HuH-7.5 (cell line): ENCODE measurements at regions not wholly inside any gene's neighbourhood (a gene's known extent, or its start where the extent isn't known, plus 50 kb on each side); places are given as distances from the start of the nearest gene placed in this dataset.

ENCODE experiments used
- DNase-seq: peaks from one replicate; pipeline ENCODE4 v3.0.0; 2011; ENCODE audit warnings: low spot score

DNA sequence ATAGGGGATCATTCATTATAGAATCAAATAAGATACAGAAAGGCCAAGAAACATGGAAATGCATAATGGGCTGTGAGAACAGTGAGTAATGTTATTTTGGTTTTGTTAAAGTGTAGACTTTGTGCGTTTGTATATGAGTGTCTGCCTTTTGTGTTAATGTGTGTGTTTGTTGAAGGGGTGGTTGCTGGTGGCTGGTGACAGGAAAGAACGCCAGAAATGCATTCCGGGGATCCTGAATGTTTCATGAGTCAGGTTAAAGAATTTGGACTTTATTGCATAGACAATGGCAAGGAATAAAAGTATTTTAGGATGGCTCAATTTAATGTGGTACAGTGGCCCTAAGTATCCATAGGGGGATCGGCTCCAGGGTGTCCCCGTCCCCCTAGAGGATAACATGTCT lies 1228.9 kb downstream of the PCDH7 start:
- DNase-seq: no peak

GRCh38 chr4:31955346-31955745 lies 1235.2 kb downstream of the PCDH7 start:
- DNase-seq: no peak

DNA sequence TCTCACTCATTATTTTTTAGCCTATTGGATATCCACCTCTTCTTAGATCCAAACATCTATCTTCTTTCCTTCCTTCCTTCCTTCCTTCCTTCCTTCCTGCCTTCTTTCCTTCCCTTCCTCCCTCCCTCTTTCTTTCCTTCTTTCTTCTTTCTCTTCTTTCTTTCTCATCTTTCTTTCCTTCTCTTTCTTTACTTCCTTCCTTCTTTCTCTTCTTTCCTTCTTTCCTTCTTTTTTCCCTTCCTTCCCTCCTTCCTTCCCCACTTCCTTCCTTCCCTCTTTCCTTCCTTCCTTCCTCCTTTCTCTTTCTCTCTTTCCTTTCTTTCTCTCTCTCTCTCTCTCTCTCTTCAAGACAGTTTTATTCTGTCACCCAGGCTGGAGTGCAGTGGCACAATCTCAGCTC lies 1239.8 kb downstream of the PCDH7 start:
- DNase-seq: no peak

GRCh38 chr4:31964685-31965084 lies 1244.5 kb downstream of the PCDH7 start:
- no peak for DNase-seq

- DNase-seq: no peak
Measured at GRCh38 chr4:31968842-31969241, 1248.7 kb downstream of the PCDH7 start.

- no peak for DNase-seq
Measured at GRCh38 chr4:31974490-31975002, 1254.4 kb downstream of the PCDH7 start.

DNA sequence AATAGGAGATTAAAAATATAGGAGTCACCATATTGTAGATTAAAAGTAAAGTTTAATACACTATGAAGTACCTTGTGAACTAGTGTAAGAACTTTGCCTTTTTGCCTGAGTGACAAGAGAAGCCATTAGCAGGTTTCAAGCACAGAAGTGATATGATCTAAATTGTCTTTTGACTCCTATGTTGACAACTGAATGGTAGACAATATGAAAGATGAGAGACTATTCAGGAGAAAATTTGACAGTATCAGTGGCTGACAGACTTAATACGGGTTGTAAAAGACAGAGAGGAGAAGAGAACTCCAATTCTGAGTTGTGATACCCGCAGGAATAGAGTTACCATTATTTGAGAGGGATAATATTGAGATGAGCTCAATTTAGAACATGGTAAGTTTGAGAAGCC lies 1259.8 kb downstream of the PCDH7 start:
- DNase-seq: no peak

DNA sequence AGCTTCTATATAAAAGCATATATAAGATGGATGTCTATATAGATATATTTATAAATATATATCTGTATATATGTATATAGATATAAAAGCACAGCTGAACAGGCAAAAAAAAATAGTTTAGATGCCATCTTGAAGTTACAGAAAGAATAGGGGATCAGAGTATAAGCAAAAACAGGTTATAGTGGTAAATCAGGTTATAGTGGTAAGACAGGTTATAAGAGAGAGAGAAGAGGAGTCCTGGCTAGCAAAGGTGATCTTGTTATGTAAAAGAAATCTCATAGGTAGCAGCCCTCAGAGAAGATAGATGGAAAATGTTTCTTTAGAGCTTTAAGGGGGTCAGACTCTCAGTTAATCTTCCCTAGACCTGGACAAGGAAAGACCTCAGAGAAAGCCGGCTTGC lies 1263.1 kb downstream of the PCDH7 start:
- DNase-seq: no peak

DNA sequence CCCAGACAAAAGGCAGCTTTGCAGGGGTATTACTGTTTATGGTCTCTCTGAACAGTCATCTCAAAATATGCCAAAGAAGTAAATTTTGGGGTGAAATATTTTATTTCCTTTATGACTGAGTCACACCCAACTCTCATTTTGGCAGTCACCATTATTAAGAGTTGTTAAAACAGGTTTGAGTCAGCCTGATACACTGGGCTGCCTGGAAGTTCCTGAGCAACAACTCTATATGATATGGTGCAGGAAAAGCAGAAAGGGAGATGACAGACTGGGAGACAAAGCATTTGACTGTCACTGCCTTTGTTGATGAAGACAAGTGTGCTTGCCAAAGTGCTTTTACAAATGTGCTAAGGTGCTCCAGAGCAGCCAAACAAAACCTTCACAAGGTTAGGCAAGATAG lies 1263.5 kb downstream of the PCDH7 start:
- no peak for DNase-seq

DNA sequence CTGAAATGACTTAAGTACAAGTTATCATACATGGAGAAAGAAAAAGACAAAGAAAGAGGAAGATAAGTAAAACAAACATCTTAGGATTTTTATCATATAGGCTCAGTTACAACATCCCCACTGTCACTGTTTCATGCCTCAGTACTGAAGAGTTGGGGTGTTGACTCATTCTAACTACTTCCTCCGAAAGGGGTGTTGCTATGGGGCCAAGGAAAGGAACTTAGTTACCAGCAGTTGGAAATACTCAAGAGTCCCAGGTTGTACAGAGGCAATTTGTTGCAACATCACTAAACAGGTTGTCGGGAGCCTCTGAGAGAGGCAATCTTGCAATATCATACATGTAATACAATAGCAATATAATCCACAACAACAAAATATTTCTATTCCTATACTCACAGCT lies 1264.7 kb downstream of the PCDH7 start:
- DNase-seq: no peak

GRCh38 chr4:31995943-31996901 lies 1276.1 kb downstream of the PCDH7 start:
- DNase-seq: no peak

GRCh38 chr4:31998807-31999206 lies 1278.6 kb downstream of the PCDH7 start:
- DNase-seq: no peak

- DNase-seq: no peak
Measured at GRCh38 chr4:31999848-32000247, 1279.7 kb downstream of the PCDH7 start.

- DNase-seq: no peak
Measured at GRCh38 chr4:32000846-32001488, 1280.8 kb downstream of the PCDH7 start.

- DNase-seq: no peak
Measured at GRCh38 chr4:32002037-32002747, 1282.0 kb downstream of the PCDH7 start.

DNA sequence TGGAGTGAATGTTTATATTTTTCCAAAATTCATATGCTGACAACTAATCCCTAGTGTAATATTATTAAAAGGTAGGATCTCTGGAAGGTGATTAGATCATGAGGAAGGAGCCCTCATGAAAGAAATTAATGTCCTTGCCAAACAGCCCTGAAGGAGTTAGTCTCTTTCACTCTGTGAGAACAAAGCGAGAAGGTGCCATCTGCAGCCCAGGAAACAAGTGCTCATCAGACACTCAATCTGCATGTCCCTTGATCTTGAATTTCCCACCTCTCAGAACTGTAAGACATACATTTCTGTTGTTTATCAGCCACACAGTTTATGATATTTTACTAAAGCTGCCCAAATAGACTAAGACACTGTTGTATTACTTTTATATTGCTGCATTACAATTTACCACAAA lies 1283.4 kb downstream of the PCDH7 start:
- no peak for DNase-seq

GRCh38 chr4:32010221-32010620 lies 1290.1 kb downstream of the PCDH7 start:
- DNase-seq: no peak

- no peak for DNase-seq
Measured at GRCh38 chr4:32022071-32022470, 1301.9 kb downstream of the PCDH7 start.

GRCh38 chr4:32025851-32026459 lies 1305.8 kb downstream of the PCDH7 start:
- no peak for DNase-seq

GRCh38 chr4:32030406-32030805 lies 1310.2 kb downstream of the PCDH7 start:
- DNase-seq: no peak

DNA sequence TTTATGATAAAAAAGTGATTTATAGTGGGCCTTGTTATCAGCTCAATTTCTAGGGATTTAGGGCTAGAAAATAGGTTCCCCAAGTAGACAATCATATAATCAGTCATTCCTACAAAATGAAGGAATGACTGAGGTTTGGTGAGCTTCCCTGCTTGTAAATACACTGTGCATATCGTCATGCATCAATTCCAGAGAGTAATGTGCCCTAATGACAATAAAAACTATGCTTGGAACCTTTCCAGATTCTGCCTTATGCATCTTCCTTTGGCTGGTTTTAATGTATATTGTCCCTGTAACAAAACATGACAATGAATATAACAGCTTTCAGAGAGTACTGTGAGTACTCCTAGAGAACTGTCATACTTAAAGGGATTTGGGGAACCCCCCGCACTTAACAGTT lies 1310.9 kb downstream of the PCDH7 start:
- no peak for DNase-seq

GRCh38 chr4:32032136-32032672 lies 1312.0 kb downstream of the PCDH7 start:
- no peak for DNase-seq
